ENCODE measurements at regions not wholly inside any gene's neighbourhood (a gene's known extent, or its start where the extent isn't known, plus 50 kb on each side); places are given as distances from the start of the nearest gene placed in this dataset.

- TF ChIP-seq CTCF (IDR thresholded peaks at IDR 0.05; ENCODE audit: insufficient read depth, low read length) (no peak), POLR2AphosphoS5 (IDR thresholded peaks at IDR 0.05; ENCODE audit: low read depth) (no peak)
Measured at GRCh38 chr6:95142101-95142500, 435.2 kb upstream of the MANEA start.
